PC-3 (cell line): ENCODE measurements at regions not wholly inside any gene's neighbourhood (a gene's known extent, or its start where the extent isn't known, plus 50 kb on each side); places are given as distances from the start of the nearest gene placed in this dataset.

Experiments used
- ATAC-seq: fragments of 200-7000 bp; cut with Tn5 transposase; 2 replicates; pipeline ENCODE4 v1.9.1; 2020; ENCODE audit warnings: mild to moderate bottlenecking, moderate library complexity
- BruUV-seq: library from RNA; stranded (reverse); fragments of 400-500 nt; replicated peaks from 2 replicates; lab custom pipeline; 2021; lab: Mats Ljungman, UMichigan
- CTCF ChIA-PET: fragments of 300-600 bp; sonication (Branson Sonifier 250); formaldehyde crosslinking; loops from one replicate; lab custom pipeline; 2022; ENCODE audit warnings: antibody characterized with exemption; lab: Charles Lee
- POLR2A ChIA-PET: fragments of 300-600 bp; sonication (Branson Sonifier 250); formaldehyde crosslinking; loops from one replicate; lab custom pipeline; 2022; ENCODE audit warnings: antibody characterized with exemption; ENCODE audit not compliant: unreplicated experiment; lab: Charles Lee
- DNase-seq: peaks from one replicate; pipeline ENCODE4 v3.0.0-alpha.2; 2015
- H2AFZ ChIP-seq: fragments of 300-600 bp; sonication (generic); 2 replicates; pipeline ENCODE4 v1.6.0; 2016; ENCODE audit warnings: antibody characterized with exemption, low read length
- H3F3A ChIP-seq: fragments of 300-600 bp; sonication (generic); one replicate; pipeline ENCODE4 v1.6.0; 2017; ENCODE audit warnings: antibody characterized with exemption, low read length, control low read depth, mild to moderate bottlenecking; ENCODE audit not compliant: unreplicated experiment
- H3K27ac ChIP-seq: fragments of 300-600 bp; sonication (generic); 2 replicates; pipeline ENCODE4 v1.5.1; 2016; ENCODE audit warnings: mild to moderate bottlenecking, low read length
- H3K27me3 ChIP-seq: fragments of 300-600 bp; sonication (generic); 2 replicates; pipeline ENCODE4 v1.6.1; 2016; ENCODE audit warnings: low read length, mixed read lengths
- H3K36me3 ChIP-seq: fragments of 300-600 bp; sonication (generic); 2 replicates; pipeline ENCODE4 v1.6.1; 2016; ENCODE audit warnings: low read depth, mixed run types, low read length, mixed read lengths
- H3K4me1 ChIP-seq: fragments of 300-600 bp; sonication (generic); 2 replicates; pipeline ENCODE4 v1.5.1; 2016; ENCODE audit warnings: low read length; ENCODE audit not compliant: insufficient read depth
- H3K4me2 ChIP-seq: fragments of 300-600 bp; sonication (generic); 2 replicates; pipeline ENCODE4 v1.6.0; 2016; ENCODE audit warnings: low read length
- H3K4me3 ChIP-seq: fragments of 300-600 bp; sonication (generic); 2 replicates; pipeline ENCODE4 v1.5.1; 2016; ENCODE audit warnings: mild to moderate bottlenecking, low read length, mixed read lengths
- H3K79me2 ChIP-seq: fragments of 300-600 bp; sonication (generic); 2 replicates; pipeline ENCODE4 v1.6.1; 2017; ENCODE audit warnings: low read length, mixed read lengths
- H3K9ac ChIP-seq: fragments of 300-600 bp; sonication (generic); 2 replicates; pipeline ENCODE4 v1.6.0; 2016; ENCODE audit warnings: mild to moderate bottlenecking, low read length
- H3K9me2 ChIP-seq: fragments of 300-600 bp; sonication (generic); replicated peaks from 2 replicates; pipeline ENCODE4 v1.6.1; 2016; ENCODE audit warnings: mixed run types, low read length, mixed read lengths
- H3K9me3 ChIP-seq: fragments of 300-600 bp; sonication (generic); 2 replicates; pipeline ENCODE4 v1.6.1; 2016; ENCODE audit warnings: low read length, mixed read lengths
- H4K20me1 ChIP-seq: fragments of 300-600 bp; sonication (generic); 2 replicates; pipeline ENCODE4 v1.6.1; 2016; ENCODE audit warnings: low read length, mixed read lengths
- CTCF ChIP-seq: fragments of 300-600 bp; sonication (generic); conservative IDR thresholded peaks from 2 replicates; pipeline ENCODE4 v1.5.1; 2017; ENCODE audit warnings: antibody characterized with exemption, low read depth, mild to moderate bottlenecking, low read length
- EZH2 ChIP-seq: fragments of 300-600 bp; sonication (generic); IDR thresholded peaks from one replicate; pipeline ENCODE4 v1.6.1; 2017; ENCODE audit warnings: antibody characterized with exemption, mild to moderate bottlenecking, low read length; ENCODE audit not compliant: unreplicated experiment
- EZH2phosphoT487 ChIP-seq: fragments of 300-600 bp; sonication (generic); IDR thresholded peaks from 2 replicates; pipeline ENCODE4 v1.6.1; 2018; ENCODE audit warnings: mild to moderate bottlenecking, antibody characterized with exemption, low read length, borderline replicate concordance
- intact Hi-C: fragments of 100-400 bp; cut with micrococcal nuclease; formaldehyde crosslinking; loops from 2 replicates; pipeline ENCODE4 v1.9.0; 2023

- ChIA-PET CTCF (no interaction called here), POLR2A (no interaction called here)
- Histone ChIP-seq H3K4me1 (no peaks in the 10 kb centered on the region), H3F3A (no peaks in the 10 kb centered on the region), H3K36me3 (no peaks in the 10 kb centered on the region), H3K4me3 (no peak overlapping the region), H3K4me2 (no peak overlapping the region), H4K20me1 (no peaks in the 10 kb centered on the region), H3K9me2 (no peaks in the 10 kb centered on the region), H3K79me2 (no peaks in the 10 kb centered on the region), H3K27ac (no peak overlapping the region), H3K9ac (no peak overlapping the region), H3K27me3 (no peaks in the 10 kb centered on the region), H2AFZ (no peak overlapping the region), H3K9me3 (no peaks in the 10 kb centered on the region)
- no TSS peak for BruUV-seq
- TF ChIP-seq CTCF (no peak), EZH2phosphoT487 (no peak), EZH2 (no peak)
- DNase-seq, result no peak
- ATAC-seq, result no peak
- intact Hi-C loops, result no loop called here
These were observed 82.4 kb upstream of the BEND4 start for GRCh38 chr4:42234817-42235216.

DNA sequence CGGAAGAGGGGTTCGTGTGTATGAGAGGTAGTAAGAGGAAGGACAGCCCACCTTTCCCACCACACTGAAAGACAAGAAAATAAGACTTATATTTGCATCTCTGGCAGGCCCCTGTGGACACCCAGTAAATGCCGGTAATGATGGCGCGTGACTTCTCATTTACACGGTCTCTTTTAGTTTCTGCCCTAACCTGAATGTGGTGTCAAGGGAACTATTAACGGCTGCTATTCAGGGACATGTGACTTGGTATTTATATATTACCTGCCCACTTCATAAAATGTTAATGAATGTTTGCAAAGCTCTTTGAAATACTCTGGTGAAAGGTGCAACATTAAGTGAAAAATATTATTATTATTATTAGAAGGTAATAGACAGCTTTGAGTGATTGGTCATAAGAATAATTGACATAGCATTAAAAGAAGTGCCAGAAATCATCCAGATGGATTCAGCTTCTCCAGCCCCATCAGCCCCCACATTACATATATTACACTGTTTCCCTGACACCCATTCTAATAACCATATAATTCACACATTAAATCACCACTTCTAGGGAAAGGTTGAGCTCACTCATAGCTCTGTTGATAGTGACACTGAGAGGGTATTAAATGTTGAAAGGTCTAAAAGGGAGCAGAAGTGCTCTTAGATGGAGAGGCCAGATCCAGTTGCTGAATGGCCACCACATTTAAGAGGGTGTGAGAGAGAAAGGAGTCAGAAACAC is 83.0 kb upstream of the BEND4 start:
- ATAC-seq (no peak), DNase-seq (no peak)
- no peaks in the 10 kb centered on the region for H3K9me2 ChIP-seq
- no peaks in the 10 kb centered on the region for H3K36me3 ChIP-seq
- no peak for TF ChIP-seq EZH2phosphoT487
- no peak for TF ChIP-seq CTCF
- no peak for TF ChIP-seq EZH2
- H4K20me1 ChIP-seq, result no peaks in the 10 kb centered on the region
- H3K9me3 ChIP-seq, result no peaks in the 10 kb centered on the region
- no peak overlapping the region for H3K9ac ChIP-seq
- H3K27me3 ChIP-seq, result no peaks in the 10 kb centered on the region
- ChIA-PET CTCF (no interaction called here), POLR2A (interaction anchor here (0.7 kb wide), 1 partner anchor 13 kb away, joined by 3 read pairs; no protein-coding TSS in a partner anchor)
- no peaks in the 10 kb centered on the region for H3K4me1 ChIP-seq
- intact Hi-C loops, result no loop called here
- no TSS peak for BruUV-seq
- no peak overlapping the region for H2AFZ ChIP-seq
- H3K27ac ChIP-seq, result no peak overlapping the region
- no peaks in the 10 kb centered on the region for H3K79me2 ChIP-seq
- no peaks in the 10 kb centered on the region for H3F3A ChIP-seq
- no peak overlapping the region for H3K4me2 ChIP-seq
- H3K4me3 ChIP-seq, result no peak overlapping the region

DNA sequence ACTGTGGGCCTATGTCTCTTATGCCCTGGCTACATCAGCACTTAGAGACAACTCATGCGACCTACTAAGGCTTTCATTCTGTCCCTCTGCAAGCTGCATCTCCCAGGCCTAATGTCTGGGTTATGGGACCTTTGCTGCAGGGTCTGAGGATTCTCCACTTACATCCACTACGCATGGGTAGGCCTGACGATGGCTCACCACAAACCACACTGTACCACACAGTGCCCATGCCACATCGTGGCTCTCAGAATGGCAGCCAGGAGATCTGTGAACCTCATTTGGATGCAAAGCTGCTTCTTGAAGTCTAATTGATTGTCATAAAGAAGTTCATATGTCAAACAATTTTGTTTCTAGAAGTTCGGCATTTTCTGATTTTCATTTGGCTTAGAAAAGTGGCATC is 84.6 kb upstream of the BEND4 start:
- no TSS peak for BruUV-seq
- Histone ChIP-seq H2AFZ (no peak overlapping the region), H3K27ac (no peak overlapping the region), H3K4me1 (no peaks in the 10 kb centered on the region), H3K27me3 (no peaks in the 10 kb centered on the region), H3K4me2 (no peak overlapping the region), H3K9me2 (no peaks in the 10 kb centered on the region), H3F3A (no peaks in the 10 kb centered on the region), H3K9ac (no peak overlapping the region), H3K36me3 (no peaks in the 10 kb centered on the region), H4K20me1 (no peaks in the 10 kb centered on the region), H3K9me3 (no peaks in the 10 kb centered on the region), H3K79me2 (no peaks in the 10 kb centered on the region), H3K4me3 (no peak overlapping the region)
- DNase-seq, result no peak
- TF ChIP-seq EZH2 (no peak), EZH2phosphoT487 (no peak), CTCF (no peak)
- intact Hi-C loops, result no loop called here
- ATAC-seq, result no peak
- ChIA-PET CTCF (no interaction called here), POLR2A (no interaction called here)
